GM12878 (cell line): ENCODE measurements at regions not wholly inside any gene's neighbourhood (a gene's known extent, or its start where the extent isn't known, plus 50 kb on each side); places are given as distances from the start of the nearest gene placed in this dataset.

Experiments
- ATAC-seq: fragments of 200-7000 bp; cut with Tn5 transposase; 3 replicates; pipeline ENCODE4 v1.9.1; 2020; ENCODE audit warnings: mild to moderate bottlenecking, moderate library complexity
- BruUV-seq: library from RNA; stranded (reverse); fragments of 400-500 nt; replicated peaks from 2 replicates; lab custom pipeline; 2021; lab: Mats Ljungman, UMichigan
- CTCF ChIA-PET: fragments of 300-600 bp; sonication (Branson Sonifier 250); formaldehyde crosslinking; extraction: SDS; loops from one replicate; lab custom pipeline; 2021; ENCODE audit warnings: inconsistent platforms; lab: Yijun Ruan, JAX
- POLR2A ChIA-PET: fragments of 350-600 bp; formaldehyde crosslinking; extraction: SDS; loops from one replicate; lab custom pipeline; 2021; ENCODE audit warnings: inconsistent platforms; lab: Charles Lee
- RAD21 ChIA-PET: fragments of 300-600 bp; sonication (Branson Sonifier 250); formaldehyde crosslinking; loops from one replicate; lab custom pipeline; 2023; ENCODE audit warnings: antibody characterized with exemption; ENCODE audit not compliant: unreplicated experiment; lab: Charles Lee
- SMC1A ChIA-PET: fragments of 300-600 bp; sonication (Branson Sonifier 250); formaldehyde crosslinking; loops from one replicate; lab custom pipeline; 2023; ENCODE audit not compliant: unreplicated experiment, uncharacterized antibody; lab: Charles Lee
- DNase-seq: peaks from one replicate; pipeline ENCODE4 v3.0.0-alpha.2; 2011; ENCODE audit warnings: low read depth, low spot score
- FAIRE-seq: peaks from 3 replicates; lab custom pipeline; 2011; peaks lifted over from hg19 to GRCh38; lab: Jason Lieb, UNC
- H2AFZ ChIP-seq: 2 replicates; pipeline ENCODE4 v1.6.0; 2011; ENCODE audit warnings: low read depth, low read length, control low read depth; ENCODE audit not compliant: control insufficient read depth
- H3K27ac ChIP-seq: 2 replicates; pipeline ENCODE4 v1.5.1; 2011; ENCODE audit warnings: control low read depth; ENCODE audit not compliant: control insufficient read depth, insufficient read depth
- H3K27me3 ChIP-seq, 2 experiments: replicated peaks in 1 of 2; 2 replicates each; pipeline versions ENCODE4 v1.6.0 to v1.6.1; 2011; ENCODE audit warnings: low read length in 1 of 2; ENCODE audit not compliant: control insufficient read depth in 2 of 2, insufficient read depth in 2 of 2
- H3K36me3 ChIP-seq, 2 experiments: 2 replicates each; pipeline ENCODE4 v1.5.1; 2011; ENCODE audit warnings: low read length in 1 of 2; ENCODE audit not compliant: control insufficient read depth in 2 of 2, insufficient read depth in 2 of 2
- H3K4me1 ChIP-seq: 2 replicates; pipeline ENCODE4 v1.6.1; 2011; ENCODE audit warnings: mild to moderate bottlenecking, low read length, moderate library complexity, mixed read lengths; ENCODE audit not compliant: control insufficient read depth, insufficient read depth
- H3K4me2 ChIP-seq: 2 replicates; pipeline ENCODE4 v1.6.0; 2011; ENCODE audit warnings: control low read depth; ENCODE audit not compliant: control insufficient read depth, insufficient read depth
- H3K4me3 ChIP-seq: fragments of 200-600 bp; sonication (generic); 2 replicates; pipeline ENCODE4 v1.5.1; 2016
- H3K79me2 ChIP-seq: 2 replicates; pipeline ENCODE4 v1.6.0; 2011; ENCODE audit warnings: low read length; ENCODE audit not compliant: control insufficient read depth, insufficient read depth
- H3K9ac ChIP-seq: 2 replicates; pipeline ENCODE4 v1.8.0; 2011; ENCODE audit warnings: low read length, control low read depth, mixed read lengths; ENCODE audit not compliant: control insufficient read depth, insufficient read depth
- H3K9me3 ChIP-seq: replicated peaks from 3 replicates; pipeline ENCODE4 v1.5.1; 2011; ENCODE audit warnings: mild to moderate bottlenecking, low read length; ENCODE audit not compliant: control insufficient read depth, insufficient read depth
- H4K20me1 ChIP-seq: 2 replicates; pipeline ENCODE4 v1.6.0; 2011; ENCODE audit not compliant: control insufficient read depth, insufficient read depth
- CHD2 ChIP-seq: IDR thresholded peaks from 2 replicates; pipeline ENCODE4 v1.6.1; 2011; ENCODE audit warnings: low read depth, low read length, improper control_type of control experiment, borderline replicate concordance
- EGR1 ChIP-seq, 2 experiments: IDR thresholded peaks; 1 replicate in 1 of 2; 2 replicates in 1 of 2; pipeline ENCODE4 v1.6.1; 2011 to 2012; ENCODE audit warnings: low read depth in 2 of 2, low read length in 2 of 2, borderline replicate concordance in 1 of 2, mild to moderate bottlenecking in 1 of 2, moderate library complexity in 1 of 2
- IRF3 ChIP-seq: fragments of 450-650 bp; IDR thresholded peaks from 2 replicates; pipeline ENCODE4 v1.6.1; 2014; ENCODE audit warnings: mild to moderate bottlenecking
- MAX ChIP-seq: IDR thresholded peaks from 2 replicates; pipeline ENCODE4 v1.6.1; 2012; ENCODE audit warnings: low read depth, low read length, improper control_type of control experiment
- MXI1 ChIP-seq: fragments of 150-350 bp; IDR thresholded peaks from 2 replicates; pipeline ENCODE4 v1.6.1; 2011; ENCODE audit warnings: low read depth, mild to moderate bottlenecking, inconsistent platforms, low read length, improper control_type of control experiment
- PAX5 ChIP-seq: IDR thresholded peaks from 2 replicates; pipeline ENCODE4 v1.6.1; 2011; ENCODE audit warnings: low read depth, low read length, borderline replicate concordance
- PRDM15 ChIP-seq: fragments of 450-650 bp; formaldehyde crosslinking; IDR thresholded peaks from 2 replicates; pipeline ENCODE4 v1.4.0; 2020; ENCODE audit warnings: mild to moderate bottlenecking, moderate library complexity
- RB1 ChIP-seq: fragments of 450-650 bp; formaldehyde crosslinking; IDR thresholded peaks from 2 replicates; pipeline ENCODE4 v1.6.1; 2017; ENCODE audit warnings: mild to moderate bottlenecking, borderline replicate concordance
- RFX5 ChIP-seq: IDR thresholded peaks from 2 replicates; pipeline ENCODE4 v1.6.1; 2011; ENCODE audit warnings: low read depth, low read length, improper control_type of control experiment
- SMC3 ChIP-seq: IDR thresholded peaks from 2 replicates; pipeline ENCODE4 v1.6.1; 2011; ENCODE audit warnings: low read length, improper control_type of control experiment, borderline replicate concordance
- TCF12 ChIP-seq: IDR thresholded peaks from 2 replicates; pipeline ENCODE4 v1.6.1; 2011; ENCODE audit warnings: low read depth, mild to moderate bottlenecking, low read length
- WGBS: methylation state at CpG from one replicate; pipeline ENCODE4 v1.1.6; 2016; ENCODE audit warnings: low lambda C conversion rate; ENCODE audit not compliant: insufficient replicate concordance, insufficient coverage; ENCODE audit errors: missing lambda C conversion rate; 5-methylcytosine and 5-hydroxymethylcytosine counted together
- in situ Hi-C: fragments of 300-500 bp; cut with MboI; formaldehyde crosslinking; loops from 9 replicates; pipeline ENCODE4 v1.14.3; 2018; ENCODE audit warnings: mixed read lengths
- intact Hi-C: fragments of 100-400 bp; cut with micrococcal nuclease; formaldehyde crosslinking; loops from one replicate; pipeline ENCODE4 v1.14.2; 2022; ENCODE audit not compliant: unreplicated experiment

GRCh38 chr2:147405651-147406050 lies 439.2 kb upstream of the ACVR2A start:
- intact Hi-C loops (no loop called here), in situ Hi-C loops (no loop called here)
- no peak overlapping the region for H3K4me3 ChIP-seq
- no peak for FAIRE-seq
- ChIA-PET POLR2A (interaction anchor here (0.5 kb wide), 1 partner anchor 16 kb away, joined by 4 read pairs; no protein-coding TSS in a partner anchor), RAD21 (no interaction called here), SMC1A (interaction anchor here (1.2 kb wide), 1 partner anchor 64 kb away, joined by 3 read pairs; no protein-coding TSS in a partner anchor), CTCF (no interaction called here)
- no peaks in the 10 kb centered on the region for H4K20me1 ChIP-seq
- H3K4me1 ChIP-seq: no peaks in the 10 kb centered on the region
- H3K9ac ChIP-seq: no peak overlapping the region
- BruUV-seq: no TSS peak
- no peaks in the 10 kb centered on the region for H3K36me3 ChIP-seq
- H3K4me2 ChIP-seq: no peak overlapping the region
- WGBS: 5% methylated on average over 1 of the region's 1 CpG
- H3K27me3 ChIP-seq: no peaks in the 10 kb centered on the region
- H3K9me3 ChIP-seq: no peaks in the 10 kb centered on the region; the same call in 2 of the 3 replicates
- no peak overlapping the region for H2AFZ ChIP-seq
- ATAC-seq: peak; percentile 59
- no peak for TF ChIP-seq MXI1
- TF ChIP-seq PRDM15 (CRISPR knock-in tag): no peak
- no peak for TF ChIP-seq RFX5
- TF ChIP-seq CHD2: no peak
- no peak for TF ChIP-seq PAX5
- TF ChIP-seq IRF3: no peak
- no peak for TF ChIP-seq TCF12
- no peak for TF ChIP-seq SMC3
- no peak for TF ChIP-seq MAX
- TF ChIP-seq RB1: no peak
- no peak for TF ChIP-seq EGR1 (IDR thresholded peaks at IDR 0.05; ENCODE audit: borderline replicate concordance in 1 of 2, low read depth in 2 of 2, low read length in 2 of 2)
- DNase-seq: no peak
- H3K27ac ChIP-seq: no peak overlapping the region
- no peaks in the 10 kb centered on the region for H3K79me2 ChIP-seq
